ENCODE measurements at regions not wholly inside any gene's neighbourhood (a gene's known extent, or its start where the extent isn't known, plus 50 kb on each side); places are given as distances from the start of the nearest gene placed in this dataset.
"Not testable (repeated sequence)": the region's sequence is repeated elsewhere in the genome, so short reads cannot be mapped to it uniquely, and the experiment has no call there.

- no peak for ATAC-seq
Measured at GRCh38 chr7:116384936-116385635, 114.5 kb upstream of the CAV2 start.

DNA sequence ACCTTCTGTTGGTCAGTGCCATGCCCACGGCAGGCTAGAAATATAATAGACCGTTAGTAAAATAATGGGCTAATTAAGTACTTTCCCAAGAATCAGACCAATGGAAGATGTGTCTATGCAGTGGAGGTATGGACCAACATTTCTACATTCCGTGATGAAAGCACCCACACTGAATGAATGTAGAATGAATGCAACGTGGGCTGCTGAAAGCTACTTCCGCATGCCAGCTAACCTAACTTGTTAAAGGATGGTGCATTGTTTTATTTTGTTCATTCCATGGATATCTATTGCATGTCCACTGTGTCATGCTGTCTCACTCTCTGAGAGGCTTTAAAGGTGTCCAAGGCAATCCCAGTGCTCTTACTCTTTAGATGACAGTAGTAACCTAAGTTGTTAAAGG lies 112.9 kb upstream of the CAV2 start:
- no peak for ATAC-seq

DNA sequence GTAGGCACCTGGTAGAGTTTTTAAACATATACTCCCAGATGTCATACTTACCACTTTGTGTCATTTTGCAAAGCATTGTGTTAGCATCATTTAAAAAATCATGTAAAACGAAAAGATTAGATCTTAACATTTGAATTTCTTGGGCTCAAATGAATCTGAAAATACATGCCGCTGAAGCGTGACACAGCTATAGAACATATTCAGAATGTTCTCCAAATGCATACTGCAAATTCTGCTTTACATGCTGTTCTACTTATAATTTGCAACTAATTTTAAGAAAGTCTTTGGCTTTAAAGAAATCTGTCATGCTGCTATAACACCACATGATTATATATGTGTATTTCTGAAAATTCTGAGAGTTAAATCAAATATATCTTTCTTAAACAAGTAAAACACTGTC lies 109.2 kb upstream of the CAV2 start:
- ATAC-seq, result no peak

GRCh38 chr7:116392806-116393205 lies 106.7 kb upstream of the CAV2 start:
- no peak for ATAC-seq

DNA sequence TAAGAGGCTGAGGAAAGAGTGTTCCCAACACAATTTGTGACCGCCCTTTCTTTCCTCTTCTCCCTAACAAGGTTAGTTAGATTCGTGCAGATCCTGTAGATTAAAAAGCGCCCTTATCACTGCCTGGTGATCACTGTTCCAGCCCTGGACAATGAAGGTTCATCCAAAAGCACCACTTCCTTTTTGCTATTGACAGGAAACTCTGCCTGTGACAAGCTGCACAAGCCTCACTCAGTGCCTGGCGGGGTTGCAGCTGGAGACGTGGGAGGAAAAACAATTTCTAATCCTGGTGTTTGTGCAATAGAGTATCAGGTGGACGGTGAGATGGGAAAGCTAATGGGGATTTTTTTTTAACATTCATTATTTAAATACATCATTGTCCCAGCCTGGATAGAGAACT lies 105.9 kb upstream of the CAV2 start:
- ATAC-seq, result no peak

- no peak for ATAC-seq
Measured at GRCh38 chr7:116394106-116394505, 105.4 kb upstream of the CAV2 start.

DNA sequence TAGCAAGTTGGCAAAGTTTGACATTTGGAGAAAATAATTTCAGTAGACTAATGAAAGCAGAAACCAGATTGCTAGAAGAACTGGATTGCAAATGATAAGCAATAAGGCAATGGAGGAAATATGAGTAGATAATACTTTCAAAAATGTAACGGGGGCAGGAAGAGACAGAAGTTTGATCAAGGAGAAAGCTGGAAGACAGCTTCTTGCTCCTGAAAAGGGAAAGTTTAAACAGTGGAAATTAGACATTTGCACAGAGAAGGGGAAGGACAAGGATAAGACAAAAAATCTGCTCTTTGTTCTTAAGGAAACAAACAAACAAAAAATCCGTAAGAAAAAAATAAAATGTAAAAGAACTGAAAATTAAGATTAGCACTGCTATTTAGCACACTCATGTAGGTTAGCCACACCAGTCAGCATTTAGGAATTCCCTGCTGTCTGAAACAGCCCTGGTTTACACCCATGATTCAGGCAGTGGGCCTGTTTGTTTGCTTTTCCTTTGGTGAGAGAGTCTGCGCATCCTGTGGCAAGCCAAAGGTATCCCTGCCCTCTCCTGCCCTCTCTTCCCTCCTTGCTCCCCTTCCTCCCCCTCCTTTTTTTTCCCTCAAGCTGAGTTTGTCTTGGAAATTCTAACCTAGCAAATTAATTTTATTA lies 104.3 kb upstream of the CAV2 start:
- ATAC-seq, result no peak

- no peak for ATAC-seq
Measured at GRCh38 chr7:116398672-116399071, 100.9 kb upstream of the CAV2 start.

DNA sequence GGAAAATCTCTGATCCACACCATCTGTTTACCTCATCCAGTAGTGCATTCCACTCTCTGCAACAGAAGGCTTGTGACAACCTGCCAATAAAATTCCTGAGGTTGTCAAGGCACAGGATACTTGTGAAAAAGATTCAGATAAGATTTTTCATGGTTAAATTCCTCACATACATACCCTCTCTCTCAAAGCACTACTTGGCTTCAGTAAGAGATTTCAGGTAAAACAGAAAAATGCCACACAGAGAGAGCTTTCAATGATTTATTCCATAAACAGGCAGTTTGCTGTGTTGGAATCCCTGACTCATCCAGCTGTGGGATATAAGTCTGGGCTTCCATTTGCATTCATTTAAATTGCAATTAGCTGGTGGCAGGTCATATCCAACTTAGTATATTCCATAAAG lies 99.7 kb upstream of the CAV2 start:
- ATAC-seq, result no peak

DNA sequence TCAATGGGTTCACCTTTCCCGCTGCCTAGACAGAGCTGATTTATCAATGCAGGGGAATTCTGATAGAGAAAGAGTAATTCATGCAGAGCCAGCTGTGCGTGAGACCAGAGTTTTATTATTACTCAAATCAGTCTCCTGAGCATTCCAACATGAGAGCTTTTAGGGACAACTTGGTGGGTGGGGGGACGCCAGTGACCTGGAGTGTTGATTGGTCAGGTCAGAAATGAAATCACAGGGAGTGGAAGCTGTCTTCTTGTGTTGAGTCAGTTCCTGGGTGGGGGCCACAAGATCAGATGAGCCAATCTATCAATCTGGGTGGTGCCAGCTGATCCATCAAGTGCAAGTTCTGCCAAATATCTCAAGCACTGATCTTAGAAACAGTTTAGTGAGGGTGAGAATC lies 99.0 kb upstream of the CAV2 start:
- ATAC-seq, result no peak

DNA sequence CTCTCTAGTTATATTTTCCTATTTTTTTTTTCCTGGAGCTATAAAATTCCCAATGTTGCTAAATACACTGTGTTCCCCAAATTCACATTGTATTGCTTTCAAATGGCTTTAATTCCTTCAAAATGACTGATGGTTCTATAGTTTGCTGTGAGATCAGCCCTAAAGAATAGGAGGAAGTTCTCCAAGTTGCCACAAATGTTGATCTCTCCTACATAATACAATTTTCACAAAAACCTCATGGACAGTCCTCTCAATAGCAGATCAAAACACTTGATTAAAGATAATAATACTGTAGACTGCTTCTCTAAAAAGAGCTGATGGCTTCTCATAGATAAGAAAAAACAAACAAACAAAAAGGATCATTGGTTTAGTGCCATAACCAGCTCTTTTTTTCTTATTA lies 97.8 kb upstream of the CAV2 start:
- no peak for ATAC-seq

GRCh38 chr7:116403265-116403664 lies 96.3 kb upstream of the CAV2 start:
- no peak for ATAC-seq

DNA sequence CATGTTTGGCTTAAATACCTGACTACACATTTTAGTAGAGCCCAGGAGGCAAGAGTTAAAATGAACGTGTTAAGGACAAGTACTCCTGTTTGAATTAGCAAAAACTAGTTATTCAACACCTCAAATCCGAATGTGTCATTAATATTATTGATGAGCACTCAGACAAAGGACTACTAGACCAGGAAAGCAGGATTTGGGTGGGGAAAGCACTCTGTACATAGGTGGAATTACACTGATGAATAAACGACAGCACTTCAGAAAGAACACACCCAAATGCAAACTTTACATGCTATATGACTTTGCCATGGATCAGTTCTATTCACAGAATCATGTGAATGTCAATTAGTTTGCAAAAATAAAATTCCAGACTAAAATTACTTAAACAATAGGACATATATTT lies 95.1 kb upstream of the CAV2 start:
- ATAC-seq, result no peak

DNA sequence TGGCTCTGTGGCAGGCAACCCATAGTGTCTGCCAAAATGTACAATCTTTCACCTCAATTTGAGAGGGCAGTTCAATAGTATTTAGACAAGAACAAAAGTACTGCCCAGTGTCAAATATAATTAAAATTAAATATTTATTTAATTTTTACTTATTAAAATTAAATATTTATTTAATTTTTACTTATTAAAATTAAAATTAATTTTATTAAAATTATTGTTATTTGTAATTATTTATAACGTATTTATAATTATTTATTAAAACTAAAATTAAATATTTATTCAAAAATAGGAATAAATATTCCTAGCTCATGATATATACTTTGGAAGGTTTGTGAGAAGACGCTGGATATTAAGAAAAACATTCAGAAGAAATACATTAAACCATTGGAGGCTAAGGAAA lies 93.7 kb upstream of the CAV2 start:
- no peak for ATAC-seq

GRCh38 chr7:116407165-116407564 lies 92.4 kb upstream of the CAV2 start:
- ATAC-seq, result no peak

DNA sequence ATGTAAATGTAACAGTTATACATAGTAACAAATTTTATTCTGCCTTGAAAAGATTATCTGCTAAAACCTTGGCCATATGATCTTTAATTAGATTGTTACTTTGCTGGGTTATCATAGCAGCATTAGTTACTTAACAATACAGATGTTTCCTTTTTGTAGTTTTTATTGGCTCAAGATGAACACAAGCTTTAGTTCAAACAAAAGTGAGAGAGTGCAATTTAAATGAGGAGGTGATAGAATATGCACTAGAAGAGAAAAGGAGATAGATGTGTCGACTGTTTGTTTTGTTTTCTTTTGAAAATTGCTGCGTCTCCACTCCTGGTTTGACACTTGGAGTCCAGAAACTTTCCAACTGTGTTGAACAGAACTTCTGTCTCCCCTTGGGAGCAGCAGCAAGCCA lies 91.4 kb upstream of the CAV2 start:
- no peak for ATAC-seq

GRCh38 chr7:116408831-116409453 lies 90.6 kb upstream of the CAV2 start:
- ATAC-seq, result not testable (repeated sequence)

DNA sequence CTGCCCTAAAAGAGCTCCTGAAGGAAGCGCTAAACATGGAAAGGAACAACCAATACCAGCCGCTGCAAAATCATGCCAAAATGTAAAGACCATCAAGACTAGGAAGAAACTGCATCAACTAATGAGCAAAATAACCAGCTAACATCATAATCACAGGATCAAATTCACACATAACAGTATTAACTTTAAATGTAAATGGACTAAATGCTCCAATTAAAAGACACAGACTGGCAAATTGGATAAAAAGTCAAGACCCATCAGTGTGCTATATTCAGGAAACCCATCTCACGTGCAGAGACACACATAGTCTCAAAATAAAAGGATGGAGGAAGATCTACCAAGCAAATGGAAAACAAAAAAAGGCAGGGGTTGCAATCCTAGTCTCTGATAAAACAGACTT lies 88.8 kb upstream of the CAV2 start:
- ATAC-seq, result not testable (repeated sequence)

DNA sequence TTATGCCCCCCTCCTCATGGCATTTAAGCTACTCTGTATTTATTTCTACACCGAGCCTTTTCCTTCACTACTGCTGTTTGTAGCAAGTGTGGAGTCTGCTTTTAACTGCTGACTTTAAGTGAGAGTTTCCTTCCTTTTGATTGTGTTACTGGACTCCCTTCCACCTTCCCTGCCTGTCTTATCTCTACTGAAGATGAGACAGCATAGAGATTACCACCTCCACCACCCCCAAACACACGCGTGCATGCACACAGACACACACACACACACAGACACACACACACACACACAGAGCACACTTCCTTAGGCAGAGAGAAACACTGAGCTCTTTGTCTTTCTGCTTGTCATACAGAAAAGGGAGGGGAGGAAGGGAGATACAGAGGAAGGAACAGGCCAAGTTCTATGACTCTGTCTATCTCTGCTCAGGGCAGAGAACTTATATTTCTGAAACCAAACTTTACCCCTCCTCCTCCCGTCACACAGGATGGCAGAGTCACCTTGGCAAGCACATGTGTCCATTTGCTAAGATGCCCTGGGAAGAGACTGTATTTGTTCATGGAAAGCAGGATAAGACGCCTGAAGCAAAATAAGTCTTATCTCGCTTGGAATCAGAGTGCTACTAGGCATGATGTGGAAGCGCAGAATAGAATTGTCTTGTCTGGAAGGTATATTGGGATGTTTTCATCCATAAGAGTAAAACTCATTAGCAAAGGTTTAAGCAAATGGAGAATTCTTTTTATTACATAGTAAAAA lies 81.8 kb upstream of the CAV2 start:
- ATAC-seq, result no peak

- ATAC-seq, result no peak
Measured at GRCh38 chr7:116418524-116418923, 81.0 kb upstream of the CAV2 start.

GRCh38 chr7:116420003-116420402 lies 79.5 kb upstream of the CAV2 start:
- ATAC-seq, result no peak

DNA sequence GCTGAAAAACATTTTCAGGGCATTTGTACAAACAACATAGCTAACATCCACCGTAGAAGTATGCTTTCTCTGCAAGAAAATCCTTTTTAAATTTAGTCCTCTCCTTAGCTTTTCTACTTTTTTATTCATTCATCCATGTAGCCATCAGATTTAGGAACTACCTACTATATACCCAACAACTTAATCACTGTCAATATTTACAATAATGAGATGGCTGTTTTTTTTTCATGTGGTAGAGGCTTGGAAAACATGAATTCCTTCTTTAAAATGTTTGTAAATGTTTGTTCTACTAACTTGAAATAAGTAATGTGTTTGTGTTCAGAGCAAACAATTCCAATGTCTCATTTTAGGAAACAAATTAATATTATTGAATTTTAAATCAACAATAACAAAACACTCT lies 78.2 kb upstream of the CAV2 start:
- ATAC-seq, result no peak

- no peak for ATAC-seq
Measured at GRCh38 chr7:116422683-116423082, 76.9 kb upstream of the CAV2 start.

DNA sequence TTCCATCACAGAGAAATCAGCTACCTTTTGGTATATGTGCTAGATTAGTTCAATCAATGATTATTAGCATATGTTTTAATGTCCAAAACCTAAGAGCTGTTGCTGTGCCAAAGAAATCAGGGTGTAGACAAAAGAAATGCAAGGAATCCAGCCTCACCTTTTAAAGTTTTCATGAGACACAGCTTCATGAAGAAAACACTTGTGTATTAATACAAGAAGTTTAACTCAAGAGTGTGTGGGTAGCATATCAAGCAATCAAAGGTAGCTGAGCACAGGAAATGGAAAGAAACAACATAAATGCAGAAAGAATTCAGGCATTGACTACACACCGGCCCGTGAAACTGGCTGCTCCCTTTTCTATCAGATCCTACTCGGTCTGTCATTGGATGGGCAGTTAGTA lies 76.0 kb upstream of the CAV2 start:
- ATAC-seq, result no peak

Data from activated CD4-positive, CD25-positive, alpha-beta regulatory T cell treated with anti-CD3 and anti-CD28 coated beads, Interleukin-2, amount 50 U/mL, for 24 hours (primary cell).